Kidney (tissue), 10 donors: ENCODE measurements at regions not wholly inside any gene's neighbourhood (a gene's known extent, or its start where the extent isn't known, plus 50 kb on each side); places are given as distances from the start of the nearest gene placed in this dataset.
"Not testable (repeated sequence)": the region's sequence is repeated elsewhere in the genome, so short reads cannot be mapped to it uniquely, and the experiment has no call there.

Experiments used
- DNase-seq, 5 donors: peaks; one replicate each; pipeline ENCODE4 v3.0.0-alpha.2; 2013 to 2020
- FAIRE-seq: peaks from 2 replicates; lab custom pipeline; 2012; peaks lifted over from hg19 to GRCh38; lab: Jason Lieb, UNC
- H3K27ac ChIP-seq, 2 donors: one replicate each; pipeline ENCODE4 v1.7.0; 2013; ENCODE audit warnings: low read depth in 2 of 2, low read length in 2 of 2, inconsistent platforms in 1 of 2
- H3K27me3 ChIP-seq: one replicate; pipeline ENCODE4 v1.7.1; 2013; ENCODE audit warnings: low read length, inconsistent platforms; ENCODE audit not compliant: control insufficient read depth, insufficient read depth
- H3K36me3 ChIP-seq, 3 donors: one replicate each; pipeline versions ENCODE4 v1.7.0 to v1.7.1; 2013; ENCODE audit warnings: low read length in 3 of 3, control low read depth in 1 of 3, inconsistent platforms in 1 of 3; ENCODE audit not compliant: insufficient read depth in 3 of 3, control insufficient read depth in 2 of 3
- H3K4me1 ChIP-seq, 3 donors: one replicate each; pipeline versions ENCODE4 v1.7.0 to v1.7.1; 2013; ENCODE audit warnings: low read length in 3 of 3, inconsistent platforms in 1 of 3, low read depth in 1 of 3; ENCODE audit not compliant: control insufficient read depth in 2 of 3, insufficient read depth in 2 of 3
- H3K4me3 ChIP-seq, 3 donors: one replicate each; pipeline versions ENCODE4 v1.7.0 to v1.8.1; 2013; ENCODE audit warnings: low read length in 3 of 3, control low read depth in 1 of 3, inconsistent platforms in 1 of 3
- H3K9ac ChIP-seq, 3 donors: one replicate each; pipeline versions ENCODE4 v1.7.0 to v1.7.1; 2013; ENCODE audit warnings: low read length in 3 of 3, control low read depth in 1 of 3, inconsistent platforms in 1 of 3
- H3K9me3 ChIP-seq, 3 donors: one replicate each; pipeline versions ENCODE4 v1.7.0 to v1.7.1; 2013; ENCODE audit warnings: low read length in 3 of 3, control low read depth in 1 of 3, inconsistent platforms in 1 of 3; ENCODE audit not compliant: control insufficient read depth in 2 of 3, insufficient read depth in 1 of 3
- intact Hi-C: fragments of 100-400 bp; cut with DNase I; formaldehyde crosslinking; loops from one replicate; pipeline ENCODE4 v1.11.1; 2022
- donor health status: control.
- donor health status: control.
- donor health status: DM: yes; HTN: yes; CAD: no.
- donor health status: Normal renal cell carcinoma (clear cell type).

GRCh38 chr7:149978537-149978936, 104.8 kb downstream of the ATP6V0E2 start:
- H3K4me1 ChIP-seq, H3K9me3 ChIP-seq, H3K4me3 ChIP-seq, H3K27me3 ChIP-seq, intact Hi-C loops, H3K9ac ChIP-seq, H3K36me3 ChIP-seq, FAIRE-seq, DNase-seq, H3K27ac ChIP-seq: not testable (repeated sequence)

DNA sequence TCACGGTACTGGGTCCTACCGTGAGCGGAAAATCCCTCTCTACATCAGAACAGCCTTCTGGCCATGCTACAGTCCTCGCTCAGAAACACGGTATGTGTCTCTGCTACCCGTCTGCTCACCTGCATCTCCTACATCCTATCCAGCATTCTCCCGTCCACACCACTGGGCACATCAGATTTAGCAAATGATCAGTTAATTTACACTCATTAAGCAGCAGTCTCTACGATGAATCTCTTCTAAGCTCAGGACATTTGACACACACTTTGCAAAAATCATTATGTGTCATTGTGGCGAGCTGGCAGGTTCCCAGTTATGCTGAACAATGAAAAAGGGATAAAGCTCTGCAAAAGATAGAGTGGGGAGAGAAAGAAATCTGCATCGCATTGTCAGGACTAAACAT, 105.2 kb downstream of the ATP6V0E2 start:
- H3K36me3 ChIP-seq, FAIRE-seq, H3K27ac ChIP-seq, H3K9me3 ChIP-seq, H3K9ac ChIP-seq, intact Hi-C loops, H3K4me1 ChIP-seq, DNase-seq, H3K4me3 ChIP-seq, H3K27me3 ChIP-seq: not testable (repeated sequence)

DNA sequence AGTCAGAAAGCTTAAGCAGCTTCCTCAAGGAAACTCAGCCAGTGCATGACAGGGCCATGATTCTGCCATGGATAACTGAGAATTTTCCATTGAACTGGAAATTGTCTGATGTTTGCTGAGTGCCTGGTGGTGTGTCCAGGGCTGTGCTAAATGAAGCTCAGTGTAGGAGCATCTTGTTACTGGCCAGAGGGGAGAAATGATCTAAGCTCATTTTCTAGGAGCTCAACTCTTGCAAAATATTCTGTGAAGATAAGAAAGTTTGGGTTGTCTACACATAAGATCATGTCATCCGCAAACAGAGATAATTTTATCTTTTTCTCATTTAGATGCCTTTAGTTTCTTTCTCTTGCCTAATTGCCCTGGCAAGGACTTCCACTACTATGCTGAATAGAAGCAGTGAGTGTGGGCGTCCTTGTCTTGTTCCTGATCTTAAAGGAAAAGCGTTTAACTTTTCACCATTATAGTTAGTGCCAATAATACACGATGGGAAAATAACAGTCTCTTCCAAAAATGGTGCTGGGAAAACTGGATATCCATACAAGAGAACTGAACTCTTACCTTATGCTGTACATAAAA, 108.9 kb downstream of the ATP6V0E2 start:
- DNase-seq, intact Hi-C loops, H3K27me3 ChIP-seq, H3K36me3 ChIP-seq, H3K4me3 ChIP-seq, H3K27ac ChIP-seq, H3K9ac ChIP-seq, H3K9me3 ChIP-seq, H3K4me1 ChIP-seq, FAIRE-seq: not testable (repeated sequence)

DNA sequence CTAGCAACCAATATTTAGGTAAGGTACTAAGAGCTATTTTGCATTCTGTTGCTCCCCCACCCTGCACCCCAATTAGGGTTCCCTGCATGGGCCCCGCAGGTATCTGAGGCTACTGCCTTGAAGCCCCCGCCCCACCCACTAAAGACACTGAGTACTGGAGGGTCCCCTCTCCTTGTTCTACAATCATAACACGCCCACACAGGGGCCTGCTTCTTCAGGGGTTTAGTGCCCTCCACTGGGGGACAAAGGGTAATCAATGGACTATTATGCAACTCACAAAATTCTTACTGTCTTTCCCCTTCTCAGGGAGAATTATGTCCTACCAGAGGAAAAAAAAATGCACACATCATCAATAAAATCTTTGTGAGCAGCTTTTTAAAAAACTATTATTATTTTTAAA, 113.1 kb downstream of the ATP6V0E2 start:
- H3K27ac ChIP-seq, FAIRE-seq, H3K9me3 ChIP-seq, H3K4me3 ChIP-seq, H3K4me1 ChIP-seq, H3K9ac ChIP-seq, intact Hi-C loops, H3K27me3 ChIP-seq, DNase-seq, H3K36me3 ChIP-seq: not testable (repeated sequence)

DNA sequence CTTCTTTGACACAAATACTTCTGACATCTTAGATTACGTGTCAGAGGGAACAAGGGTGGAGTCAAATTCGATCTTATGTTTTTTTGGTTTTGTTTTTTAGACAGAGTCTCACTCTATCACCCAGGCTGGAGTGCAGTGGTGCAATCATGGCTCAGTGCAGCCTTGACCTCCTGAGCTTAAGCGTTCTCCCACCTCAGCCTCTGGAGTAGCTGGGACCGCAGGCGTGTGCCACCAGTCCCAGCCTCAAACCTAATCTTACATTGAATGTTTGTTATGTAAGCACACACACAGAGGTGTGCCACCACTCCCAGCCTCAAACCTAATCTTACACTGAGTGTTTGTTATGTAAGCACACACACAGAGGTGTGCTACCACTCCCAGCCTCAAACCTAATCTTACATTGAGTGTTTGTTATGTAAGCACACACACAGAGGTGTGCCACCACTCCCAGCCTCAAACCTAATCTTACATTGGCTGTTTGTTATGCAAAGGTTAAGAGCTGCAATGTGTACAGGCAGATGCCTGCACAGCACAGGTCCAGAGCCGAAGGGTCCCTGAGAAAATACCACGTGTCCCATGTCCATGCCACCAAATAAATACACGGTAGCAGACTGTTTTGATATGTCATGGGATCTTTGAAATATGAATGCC, 118.0 kb downstream of the ATP6V0E2 start:
- H3K36me3 ChIP-seq, H3K9ac ChIP-seq, H3K27ac ChIP-seq, H3K4me1 ChIP-seq, DNase-seq, H3K27me3 ChIP-seq, FAIRE-seq, H3K4me3 ChIP-seq, H3K9me3 ChIP-seq, intact Hi-C loops: not testable (repeated sequence)

DNA sequence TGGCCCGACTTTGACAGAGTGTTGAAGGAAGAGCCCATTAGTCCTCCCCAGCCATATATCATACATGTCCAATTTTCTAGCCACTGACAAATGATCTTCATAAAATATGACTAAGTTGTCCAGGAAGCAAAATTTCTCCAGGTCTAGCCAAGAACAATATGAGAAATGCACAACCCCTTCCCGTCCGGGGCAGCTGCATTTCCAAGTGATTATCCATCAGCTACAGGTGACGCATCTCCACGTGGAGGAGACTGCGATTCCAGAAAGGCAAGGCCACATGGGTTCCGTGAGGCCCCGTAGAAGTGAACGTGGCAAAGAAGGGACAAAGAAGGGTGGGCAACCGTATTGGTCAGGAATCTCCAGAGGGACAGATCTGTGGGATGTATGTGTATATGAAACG, 118.6 kb downstream of the ATP6V0E2 start:
- H3K4me3 ChIP-seq, DNase-seq, H3K4me1 ChIP-seq, FAIRE-seq, H3K27me3 ChIP-seq, intact Hi-C loops, H3K9ac ChIP-seq, H3K27ac ChIP-seq, H3K9me3 ChIP-seq, H3K36me3 ChIP-seq: not testable (repeated sequence)

DNA sequence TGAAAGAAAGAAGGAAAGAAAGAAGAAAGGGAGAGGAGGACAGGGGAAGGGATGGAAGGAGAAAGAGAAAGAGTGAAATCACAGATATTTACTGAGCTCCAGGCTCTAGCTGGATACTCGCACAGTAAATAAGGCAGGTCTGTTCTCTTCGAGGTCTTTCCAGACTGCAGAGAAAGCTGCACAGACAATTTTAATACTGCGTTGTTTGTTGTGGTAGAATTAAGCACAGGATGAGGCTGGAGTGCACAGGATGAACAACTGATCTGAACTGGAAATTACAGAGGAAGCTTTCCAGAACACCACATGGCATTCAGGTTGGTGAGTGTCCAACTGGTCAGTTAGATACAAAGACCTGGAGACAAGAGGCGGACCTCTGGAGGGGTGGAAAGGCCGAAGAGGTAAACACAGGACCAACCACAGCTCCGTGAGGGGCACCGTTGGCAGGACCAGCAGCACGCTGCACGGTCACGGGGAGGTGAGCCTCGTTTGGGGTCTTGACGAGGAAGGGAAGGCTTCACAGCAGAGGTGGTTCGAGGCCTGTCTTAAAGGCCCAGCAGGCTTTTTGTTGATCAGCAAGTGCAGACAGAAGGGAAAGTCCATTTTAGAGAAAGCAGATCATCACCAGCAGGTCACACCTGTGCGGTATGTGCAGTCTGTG, 121.7 kb downstream of the ATP6V0E2 start:
- FAIRE-seq, H3K36me3 ChIP-seq, H3K4me3 ChIP-seq, H3K27ac ChIP-seq, H3K9ac ChIP-seq, DNase-seq, intact Hi-C loops, H3K27me3 ChIP-seq, H3K4me1 ChIP-seq, H3K9me3 ChIP-seq: not testable (repeated sequence)

GRCh38 chr7:150000780-150001599, 127.2 kb downstream of the ATP6V0E2 start:
- FAIRE-seq, DNase-seq, H3K9me3 ChIP-seq, intact Hi-C loops, H3K27me3 ChIP-seq, H3K4me1 ChIP-seq, H3K27ac ChIP-seq, H3K36me3 ChIP-seq, H3K9ac ChIP-seq, H3K4me3 ChIP-seq: not testable (repeated sequence)
